Omental fat pad (tissue), 3 donors: ENCODE measurements at regions not wholly inside any gene's neighbourhood (a gene's known extent, or its start where the extent isn't known, plus 50 kb on each side); places are given as distances from the start of the nearest gene placed in this dataset.

Experiments
- ATAC-seq: fragments of 150-250 bp; one replicate; pipeline ENCODE4 v1.9.1; 2016; ENCODE audit warnings: mild to moderate bottlenecking, moderate library complexity; ENCODE audit not compliant: low FRiP score
- DNase-seq: peaks from one replicate; pipeline ENCODE4 v3.0.0-alpha.2; 2019; ENCODE audit warnings: low spot score
- CTCF ChIP-seq, 3 donors: fragments of 450-650 bp; IDR thresholded peaks; one replicate each; pipeline ENCODE4 v1.5.1; 2016 to 2017; ENCODE audit warnings: antibody characterized with exemption in 3 of 3, mild to moderate bottlenecking in 3 of 3, moderate library complexity in 2 of 3

GRCh38 chr4:156247470-156247869 is 293.8 kb upstream of the CTSO start:
- no peak for TF ChIP-seq CTCF (IDR thresholded peaks at IDR 0.05)
- DNase-seq (no peak), ATAC-seq (no peak)

GRCh38 chr4:156243015-156243414 is 289.3 kb upstream of the CTSO start:
- no peak for TF ChIP-seq CTCF (IDR thresholded peaks at IDR 0.05)
- no peak for ATAC-seq
- DNase-seq = no peak

GRCh38 chr4:156242390-156242789 is 288.7 kb upstream of the CTSO start:
- ATAC-seq (no peak), DNase-seq (no peak)
- TF ChIP-seq CTCF (IDR thresholded peaks at IDR 0.05) = no peak

- DNase-seq = no peak
- no peak for TF ChIP-seq CTCF (IDR thresholded peaks at IDR 0.05)
- no peak for ATAC-seq
These were observed 288.2 kb upstream of the CTSO start for GRCh38 chr4:156241896-156242295.

GRCh38 chr4:156238171-156238570 is 284.5 kb upstream of the CTSO start:
- DNase-seq (no peak), ATAC-seq (no peak)
- TF ChIP-seq CTCF (IDR thresholded peaks at IDR 0.05) = no peak

- ATAC-seq = no peak
These were observed 283.6 kb upstream of the CTSO start for GRCh38 chr4:156237231-156237630.

GRCh38 chr4:156230176-156230575 is 276.5 kb upstream of the CTSO start:
- no peak for ATAC-seq
- DNase-seq = no peak
- no peak for TF ChIP-seq CTCF (IDR thresholded peaks at IDR 0.05)

More at GRCh38 chr4:156237231-156237630, 283.6 kb upstream of the CTSO start:
- DNase-seq = no peak
- TF ChIP-seq CTCF (IDR thresholded peaks at IDR 0.05) = no peak
